ENCODE measurements at regions not wholly inside any gene's neighbourhood (a gene's known extent, or its start where the extent isn't known, plus 50 kb on each side); places are given as distances from the start of the nearest gene placed in this dataset.
"Not testable (repeated sequence)": the region's sequence is repeated elsewhere in the genome, so short reads cannot be mapped to it uniquely, and the experiment has no call there.

DNA sequence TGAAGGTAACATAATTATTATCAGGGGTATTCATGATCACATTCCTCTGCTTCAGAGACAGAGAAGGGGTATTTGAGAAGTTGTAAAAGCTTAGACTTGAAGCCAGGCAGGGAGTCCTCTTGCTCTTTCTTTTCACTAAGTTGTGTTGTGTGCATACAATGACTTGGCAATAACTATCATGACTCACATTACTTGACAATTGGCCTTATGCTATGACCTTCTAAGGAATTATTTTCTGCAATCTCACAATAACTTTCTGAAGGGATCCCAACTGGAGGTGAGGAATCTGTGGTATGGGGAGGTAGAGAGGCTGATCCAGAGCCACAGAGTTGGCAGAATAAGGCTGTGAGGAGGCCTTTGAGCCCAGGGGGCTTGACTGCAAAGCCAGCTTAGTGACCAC lies 622.3 kb downstream of the MTRR start:
- no peak for DNase-seq

- peak; percentile 40 for DNase-seq
These were observed 624.2 kb downstream of the MTRR start for GRCh38 chr5:8493176-8493575.

GRCh38 chr5:8500426-8500825 lies 631.5 kb downstream of the MTRR start:
- DNase-seq: no peak

DNA sequence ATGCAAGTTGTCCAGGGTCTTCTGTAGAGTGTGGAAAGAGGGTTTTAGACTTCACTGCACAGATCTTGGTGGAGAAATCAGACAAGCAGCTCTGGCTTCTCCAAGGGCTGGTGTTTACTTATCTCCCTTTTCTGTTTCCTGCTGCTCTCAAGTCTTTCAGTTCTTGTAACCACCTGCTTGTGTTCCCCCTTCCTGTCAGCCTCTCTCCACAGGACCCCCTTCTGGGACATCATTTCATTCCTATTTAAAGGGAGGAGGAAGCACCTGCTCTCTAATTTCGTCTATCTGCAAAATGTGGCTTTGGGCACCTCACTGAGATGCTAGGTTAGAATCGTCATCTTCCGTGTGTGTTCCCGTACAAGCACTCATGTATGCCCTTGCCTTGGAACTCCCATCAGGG lies 636.2 kb downstream of the MTRR start:
- DNase-seq: no peak

- DNase-seq: no peak
These were observed 639.3 kb downstream of the MTRR start for GRCh38 chr5:8508231-8508630.

- DNase-seq: no peak
These were observed 647.4 kb downstream of the MTRR start for GRCh38 chr5:8516356-8516755.

GRCh38 chr5:8517456-8517855 lies 648.5 kb downstream of the MTRR start:
- no peak for DNase-seq

DNA sequence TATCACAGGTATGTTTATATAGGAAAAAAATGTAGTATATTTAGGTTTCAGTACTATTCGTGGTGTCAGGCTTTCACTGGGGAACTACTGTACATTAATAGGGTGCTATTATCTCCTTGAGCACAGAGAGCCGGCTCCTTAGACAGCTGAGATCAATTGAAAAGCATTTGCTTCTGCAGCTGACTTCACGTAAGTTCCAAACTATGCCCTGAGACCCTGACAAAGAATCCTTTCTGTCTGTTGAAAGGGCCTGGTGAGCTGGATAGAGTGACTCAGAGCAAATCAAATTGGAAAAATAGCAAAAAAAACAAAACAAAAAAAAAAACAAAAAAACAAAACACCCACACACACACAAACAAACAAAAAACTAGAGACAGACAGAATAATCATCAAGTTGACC lies 652.0 kb downstream of the MTRR start:
- DNase-seq: no peak

- no peak for DNase-seq
These were observed 653.0 kb downstream of the MTRR start for GRCh38 chr5:8521991-8522390.

DNA sequence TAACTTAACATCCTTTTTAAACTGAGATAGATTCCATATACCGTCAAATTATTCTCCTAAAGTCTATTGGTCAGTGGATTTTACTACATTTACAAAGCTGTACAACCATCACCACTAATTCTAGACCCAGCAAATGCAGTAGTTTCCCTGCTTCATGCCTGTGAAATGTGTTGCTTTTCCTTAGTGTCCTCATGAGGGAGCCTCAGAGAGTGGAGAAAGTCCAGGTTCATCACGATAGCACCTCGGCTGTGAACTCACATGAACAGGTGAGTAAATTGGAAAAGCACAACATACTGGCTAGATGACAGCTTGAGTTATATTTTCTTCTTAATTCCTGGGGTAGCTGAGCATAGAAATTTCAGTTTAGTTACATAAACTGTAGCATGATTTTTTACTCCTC lies 653.7 kb downstream of the MTRR start:
- no peak for DNase-seq

GRCh38 chr5:8523501-8523900 lies 654.6 kb downstream of the MTRR start:
- no peak for DNase-seq

DNA sequence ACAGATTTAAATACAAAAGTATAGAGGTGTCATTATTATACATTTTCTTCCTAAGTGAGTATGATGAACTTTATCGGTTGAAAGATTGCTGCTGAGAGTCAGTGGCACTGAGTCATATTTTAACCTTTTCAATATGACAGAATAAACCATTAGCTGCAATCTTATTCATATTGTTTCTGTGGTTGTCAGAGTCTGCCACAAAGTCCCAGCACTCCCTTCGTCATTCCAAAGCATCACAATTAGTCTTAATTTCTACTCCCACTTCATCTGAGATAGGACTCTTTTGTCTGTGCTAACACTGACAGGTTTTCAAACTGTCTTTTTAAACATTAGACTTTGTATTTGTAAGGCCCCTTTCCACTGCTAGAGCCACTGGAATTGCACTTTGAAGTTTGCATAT lies 656.9 kb downstream of the MTRR start:
- DNase-seq: no peak

DNA sequence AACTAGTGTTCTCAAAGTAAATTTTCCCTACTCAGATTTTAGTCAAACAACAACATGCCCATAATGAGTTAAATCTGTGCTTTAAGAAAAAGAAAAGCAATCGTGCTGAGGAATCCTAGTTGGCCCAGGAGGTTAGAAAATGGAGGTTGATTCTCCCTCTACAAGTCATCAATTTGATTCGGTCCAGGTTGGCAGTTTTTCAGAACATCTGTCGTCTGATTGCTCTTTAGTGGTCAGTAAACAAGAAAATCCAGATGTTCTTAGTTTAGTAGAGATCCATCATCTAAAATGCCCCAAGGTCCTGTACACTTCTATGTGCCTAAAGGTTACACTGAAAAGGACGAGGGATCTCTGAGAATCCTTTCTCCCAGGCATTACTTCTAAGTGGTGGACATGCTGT lies 659.2 kb downstream of the MTRR start:
- no peak for DNase-seq

GRCh38 chr5:8538821-8539220 lies 669.9 kb downstream of the MTRR start:
- DNase-seq: no peak

- DNase-seq: no peak
These were observed 671.4 kb downstream of the MTRR start for GRCh38 chr5:8540317-8540716.

GRCh38 chr5:8550921-8551320 lies 682.0 kb downstream of the MTRR start:
- no peak for DNase-seq

GRCh38 chr5:8553364-8553763 lies 684.4 kb downstream of the MTRR start:
- DNase-seq: no peak

DNA sequence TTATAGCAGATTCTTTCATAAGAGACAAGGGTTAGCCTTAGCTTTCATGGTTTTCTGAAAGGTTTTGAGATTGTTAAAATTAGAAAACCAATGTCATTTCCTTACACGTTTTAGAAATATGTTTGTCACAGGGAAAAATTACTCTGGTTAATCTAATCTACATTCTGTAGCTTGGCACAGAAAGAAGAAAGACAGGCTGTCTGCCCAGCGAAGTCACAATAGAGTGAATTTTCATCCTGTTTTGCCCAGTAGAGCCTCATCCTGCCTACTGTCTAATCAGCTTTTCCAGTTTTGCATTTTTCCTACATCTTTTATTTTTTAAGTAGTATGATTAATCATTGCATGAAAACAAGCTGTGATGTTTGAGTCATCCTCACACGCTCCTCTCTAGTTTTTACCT lies 688.8 kb downstream of the MTRR start:
- no peak for DNase-seq

DNA sequence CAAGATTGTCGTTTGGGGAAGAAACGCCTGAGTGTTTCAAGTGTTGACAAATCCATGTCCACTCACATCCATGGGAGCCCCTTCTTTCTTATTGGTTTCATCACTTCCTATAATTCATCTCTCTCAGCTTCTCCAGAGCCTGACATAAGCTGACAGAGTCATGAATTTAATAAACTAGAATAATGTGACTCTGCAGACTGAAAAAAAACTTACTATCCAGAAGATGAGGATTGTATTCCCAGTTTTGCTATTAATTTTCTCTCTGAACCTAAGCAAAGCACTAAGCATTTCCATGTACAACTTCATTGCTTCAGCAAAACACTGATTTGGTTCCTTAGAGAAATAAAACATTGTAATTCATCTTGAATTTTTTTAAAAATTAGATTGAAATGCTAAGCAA lies 691.8 kb downstream of the MTRR start:
- DNase-seq: no peak

DNA sequence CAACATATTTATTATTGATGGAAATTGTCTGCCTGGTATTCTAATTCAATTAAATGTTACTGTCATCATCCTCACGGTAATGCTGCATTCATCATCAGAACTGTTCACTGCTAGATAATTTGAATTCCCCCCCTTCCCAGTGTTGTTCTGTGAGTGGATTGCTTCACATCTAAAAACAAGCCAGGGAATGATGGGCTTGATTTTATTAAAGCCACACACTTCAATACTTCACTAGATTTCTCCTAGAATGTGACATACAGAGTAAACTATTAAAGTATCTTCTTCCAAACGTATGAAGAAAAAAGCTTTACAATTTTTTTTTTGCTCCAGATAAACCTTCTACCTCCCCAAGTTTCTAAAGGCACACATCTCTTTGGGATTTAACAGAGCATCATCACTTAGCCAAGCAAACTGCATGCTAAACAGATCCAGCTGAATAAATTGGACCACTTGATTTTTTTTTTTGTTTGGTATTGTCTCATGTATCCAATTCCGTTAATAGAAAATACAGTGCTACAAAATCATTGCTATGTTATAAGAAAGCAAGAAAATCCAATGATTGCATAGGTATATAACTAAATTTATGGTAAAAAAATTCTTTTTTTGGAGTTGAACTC lies 692.4 kb downstream of the MTRR start:
- DNase-seq: no peak

- DNase-seq: no peak
These were observed 692.9 kb downstream of the MTRR start for GRCh38 chr5:8561854-8562253.

- DNase-seq: not testable (repeated sequence)
These were observed 694.6 kb downstream of the MTRR start for GRCh38 chr5:8563540-8563939.

GRCh38 chr5:8568858-8569257 lies 699.9 kb downstream of the MTRR start:
- DNase-seq: no peak

- DNase-seq: no peak
These were observed 701.6 kb downstream of the MTRR start for GRCh38 chr5:8570528-8570927.

- no peak for DNase-seq
These were observed 707.2 kb downstream of the MTRR start for GRCh38 chr5:8576178-8576577.

DNA sequence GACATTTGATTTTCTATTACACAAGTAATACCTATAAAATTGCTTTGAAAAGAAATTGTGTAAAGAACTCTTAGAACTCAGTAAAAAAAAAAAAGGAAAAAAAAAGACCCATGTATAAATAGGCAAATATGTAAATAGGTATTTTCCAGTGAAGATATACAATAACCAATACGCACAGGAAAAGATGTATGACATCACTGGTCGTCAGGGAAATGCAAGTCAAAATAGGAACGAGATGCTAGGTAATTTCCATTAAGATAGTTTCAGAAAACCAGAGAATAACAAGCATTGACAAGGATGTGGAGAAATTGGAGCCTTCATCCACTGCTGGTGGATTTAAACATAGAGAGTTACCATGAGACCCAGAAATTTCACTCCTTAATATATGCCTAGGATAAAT lies 708.8 kb downstream of the MTRR start:
- no peak for DNase-seq
